ENCODE measurements at regions not wholly inside any gene's neighbourhood (a gene's known extent, or its start where the extent isn't known, plus 50 kb on each side); places are given as distances from the start of the nearest gene placed in this dataset.

DNA sequence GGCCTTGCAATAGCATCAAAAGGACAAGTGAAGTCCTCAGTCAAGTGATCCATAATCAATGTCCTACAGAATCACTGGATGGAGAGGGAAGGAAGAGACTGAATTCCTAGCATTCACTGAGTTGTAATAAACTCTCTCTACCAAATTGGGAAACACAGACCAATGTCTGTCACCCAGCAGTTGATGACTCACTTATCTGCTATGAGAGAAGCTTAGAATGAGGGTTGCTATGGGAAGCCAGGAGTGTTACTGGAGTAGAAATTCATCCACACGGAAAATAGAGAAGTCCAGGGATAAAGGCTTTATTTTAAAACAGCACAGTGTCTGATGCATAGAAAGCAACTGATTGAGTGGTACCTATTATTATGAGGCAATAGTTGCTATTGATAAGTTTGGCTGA, 407.4 kb downstream of the BRINP1 start:
- H3K36me3 Mint-ChIP-seq (ENCODE audit: low read depth), result no peaks in the 10 kb centered on the region
- no peak overlapping the region for H3K27ac Mint-ChIP-seq
- intact Hi-C loops (cut with micrococcal nuclease), result no loop called here
- H3K27me3 Mint-ChIP-seq (ENCODE audit: low read depth), result no peaks in the 10 kb centered on the region
- no peak for DNase-seq (ENCODE audit: low spot score)
- H3K4me3 Mint-ChIP-seq (ENCODE audit: low read depth), result no peak overlapping the region
- peaks cover 5% of the 10 kb centered on the region for H3K9me3 Mint-ChIP-seq
- H3K4me1 Mint-ChIP-seq (ENCODE audit: low read depth), result no peaks in the 10 kb centered on the region

DNA sequence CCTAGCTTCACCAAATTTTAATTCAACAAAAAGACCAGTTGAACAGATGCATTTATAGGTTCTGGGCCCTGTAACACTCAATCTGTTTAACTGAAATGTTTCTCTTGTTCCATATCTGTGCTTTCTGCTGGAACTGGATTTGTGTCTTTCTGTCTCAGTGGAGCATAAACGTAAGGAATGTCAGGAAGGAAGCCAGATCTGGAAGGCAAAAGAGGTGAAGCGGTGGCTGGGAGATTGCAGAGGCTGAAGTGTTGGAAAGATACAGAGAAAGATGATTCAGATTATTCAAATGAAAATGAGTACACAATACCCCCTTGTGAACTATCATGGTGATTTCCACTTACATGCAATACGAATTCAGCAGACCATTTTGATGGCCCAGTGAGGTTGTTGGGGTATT, 406.8 kb downstream of the BRINP1 start:
- H3K27ac Mint-ChIP-seq, result no peak overlapping the region
- H3K4me1 Mint-ChIP-seq (ENCODE audit: low read depth), result no peaks in the 10 kb centered on the region
- intact Hi-C loops (cut with micrococcal nuclease), result no loop called here
- peaks cover 5% of the 10 kb centered on the region for H3K9me3 Mint-ChIP-seq
- H3K27me3 Mint-ChIP-seq (ENCODE audit: low read depth), result no peaks in the 10 kb centered on the region
- no peaks in the 10 kb centered on the region for H3K36me3 Mint-ChIP-seq (ENCODE audit: low read depth)
- no peak overlapping the region for H3K4me3 Mint-ChIP-seq (ENCODE audit: low read depth)
- no peak for DNase-seq (ENCODE audit: low spot score)

DNA sequence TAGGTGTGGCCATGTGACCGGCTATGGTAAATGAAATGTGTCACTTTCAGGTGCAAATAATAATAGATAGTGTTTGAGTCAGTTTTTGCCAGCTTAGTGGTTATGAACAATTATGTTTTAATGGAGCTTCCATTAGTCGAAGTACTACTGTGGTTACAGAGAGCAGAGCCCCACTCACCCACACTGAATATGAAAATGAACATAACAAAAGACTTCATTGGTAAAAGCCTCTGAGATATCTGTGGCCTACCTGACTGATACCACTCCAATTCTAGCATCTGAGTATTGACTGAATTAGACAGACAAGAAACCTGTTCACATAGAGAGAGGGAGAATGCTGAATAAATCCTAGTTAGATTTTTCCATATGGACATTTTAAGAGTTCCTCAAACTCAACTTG, 405.6 kb downstream of the BRINP1 start:
- Mint-ChIP-seq H3K9me3 (peaks cover 8% of the 10 kb centered on the region), H3K27ac (no peak overlapping the region), H3K4me3 (ENCODE audit: low read depth) (no peak overlapping the region), H3K27me3 (ENCODE audit: low read depth) (no peaks in the 10 kb centered on the region), H3K4me1 (ENCODE audit: low read depth) (no peaks in the 10 kb centered on the region), H3K36me3 (ENCODE audit: low read depth) (no peaks in the 10 kb centered on the region)
- DNase-seq (ENCODE audit: low spot score), result no peak
- intact Hi-C loops (cut with micrococcal nuclease), result no loop called here

DNA sequence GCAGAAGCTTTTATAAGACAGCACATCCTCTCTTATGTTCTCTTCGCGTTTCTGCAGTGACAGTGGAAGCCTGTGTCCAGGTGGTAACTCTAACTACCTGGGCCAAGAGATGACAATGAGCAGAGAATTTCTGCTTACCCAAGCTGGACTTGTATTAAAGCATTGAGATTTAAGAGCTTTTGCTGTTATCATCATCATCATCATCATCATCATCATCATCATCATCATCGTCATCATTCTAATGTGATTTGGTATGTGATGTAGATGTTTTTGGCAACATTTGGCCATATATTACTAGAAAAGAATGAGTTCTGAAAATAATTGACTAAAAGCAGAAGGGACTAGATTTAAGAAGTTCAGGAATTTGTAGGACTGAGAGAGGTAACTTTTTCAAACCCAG, 401.3 kb downstream of the BRINP1 start:
- Mint-ChIP-seq H3K27ac (no peak overlapping the region), H3K4me3 (ENCODE audit: low read depth) (no peak overlapping the region), H3K36me3 (ENCODE audit: low read depth) (no peaks in the 10 kb centered on the region), H3K9me3 (peaks cover 7% of the 10 kb centered on the region), H3K27me3 (ENCODE audit: low read depth) (no peaks in the 10 kb centered on the region), H3K4me1 (ENCODE audit: low read depth) (no peaks in the 10 kb centered on the region)
- intact Hi-C loops (cut with micrococcal nuclease), result no loop called here
- no peak for DNase-seq (ENCODE audit: low spot score)

DNA sequence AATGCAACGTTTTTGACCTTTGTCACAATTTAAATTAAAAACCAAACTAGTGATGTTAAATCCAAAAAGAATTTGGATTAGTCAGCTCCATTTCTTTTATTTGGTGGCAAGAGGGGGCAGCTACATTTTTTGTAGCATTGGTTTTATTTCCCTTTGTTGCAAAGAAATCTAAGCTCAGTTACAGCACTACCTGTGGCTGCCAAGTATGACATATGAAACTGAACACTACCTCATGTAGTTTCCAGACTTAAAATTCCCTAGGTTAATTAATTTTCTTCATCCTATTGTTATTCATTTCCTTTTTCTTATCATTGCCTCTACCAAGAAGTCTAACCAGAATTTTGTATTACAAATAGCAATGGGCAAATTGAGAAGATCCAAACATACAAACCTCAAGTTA, 393.5 kb downstream of the BRINP1 start:
- H3K4me1 Mint-ChIP-seq (ENCODE audit: low read depth), result no peaks in the 10 kb centered on the region
- no peak overlapping the region for H3K27ac Mint-ChIP-seq
- no peak overlapping the region for H3K4me3 Mint-ChIP-seq (ENCODE audit: low read depth)
- H3K9me3 Mint-ChIP-seq, result peaks cover 5% of the 10 kb centered on the region
- no peaks in the 10 kb centered on the region for H3K27me3 Mint-ChIP-seq (ENCODE audit: low read depth)
- intact Hi-C loops (cut with micrococcal nuclease), result no loop called here
- DNase-seq (ENCODE audit: low spot score), result no peak
- H3K36me3 Mint-ChIP-seq (ENCODE audit: low read depth), result no peaks in the 10 kb centered on the region

DNA sequence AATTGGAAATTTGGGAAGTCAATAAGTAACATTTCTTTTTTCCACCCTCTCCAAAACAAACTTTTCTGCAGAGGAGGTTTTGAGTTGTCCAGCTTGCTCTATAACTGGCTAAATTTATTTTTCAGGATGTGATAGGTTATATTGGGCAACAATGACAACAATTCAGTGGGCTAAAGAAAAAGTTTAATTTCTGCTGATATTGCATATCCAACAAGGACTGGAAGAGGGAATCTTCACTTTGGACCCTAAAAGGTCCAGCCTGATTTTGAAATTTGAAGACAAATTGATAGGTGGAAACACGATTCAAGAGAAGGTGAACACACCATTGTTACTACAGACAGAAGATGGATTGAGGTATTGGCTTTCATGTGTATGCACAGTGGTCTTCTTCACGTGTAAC, 393.1 kb downstream of the BRINP1 start:
- no peak overlapping the region for H3K4me3 Mint-ChIP-seq (ENCODE audit: low read depth)
- no peaks in the 10 kb centered on the region for H3K4me1 Mint-ChIP-seq (ENCODE audit: low read depth)
- no peaks in the 10 kb centered on the region for H3K36me3 Mint-ChIP-seq (ENCODE audit: low read depth)
- H3K27me3 Mint-ChIP-seq (ENCODE audit: low read depth), result no peaks in the 10 kb centered on the region
- H3K9me3 Mint-ChIP-seq, result peaks cover 4% of the 10 kb centered on the region
- H3K27ac Mint-ChIP-seq, result no peak overlapping the region
- intact Hi-C loops (cut with micrococcal nuclease), result no loop called here
- DNase-seq (ENCODE audit: low spot score), result no peak

DNA sequence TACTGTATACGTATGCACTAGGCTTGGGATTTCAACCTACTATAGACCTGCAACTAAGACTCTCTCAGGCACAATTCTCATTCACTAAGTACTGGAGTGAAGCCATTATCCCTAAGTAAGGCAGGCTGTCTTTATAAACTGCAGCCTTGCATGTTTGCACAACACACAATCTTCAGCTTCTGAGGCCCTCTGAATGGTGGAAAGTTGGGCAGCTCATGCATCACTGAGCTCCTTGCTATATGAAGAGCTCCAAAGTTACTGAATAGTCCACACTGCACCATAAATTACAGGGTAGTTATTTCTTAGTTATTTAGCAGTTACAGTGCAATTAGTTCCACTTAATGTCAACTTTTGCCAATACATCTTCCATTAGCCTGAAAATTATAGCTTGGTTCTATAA, 384.6 kb downstream of the BRINP1 start:
- no peaks in the 10 kb centered on the region for H3K27me3 Mint-ChIP-seq (ENCODE audit: low read depth)
- no peaks in the 10 kb centered on the region for H3K4me1 Mint-ChIP-seq (ENCODE audit: low read depth)
- no peak overlapping the region for H3K4me3 Mint-ChIP-seq (ENCODE audit: low read depth)
- no peak for DNase-seq (ENCODE audit: low spot score)
- no peaks in the 10 kb centered on the region for H3K36me3 Mint-ChIP-seq (ENCODE audit: low read depth)
- intact Hi-C loops (cut with micrococcal nuclease), result no loop called here
- no peak overlapping the region for H3K27ac Mint-ChIP-seq
- H3K9me3 Mint-ChIP-seq, result peaks cover 4% of the 10 kb centered on the region

DNA sequence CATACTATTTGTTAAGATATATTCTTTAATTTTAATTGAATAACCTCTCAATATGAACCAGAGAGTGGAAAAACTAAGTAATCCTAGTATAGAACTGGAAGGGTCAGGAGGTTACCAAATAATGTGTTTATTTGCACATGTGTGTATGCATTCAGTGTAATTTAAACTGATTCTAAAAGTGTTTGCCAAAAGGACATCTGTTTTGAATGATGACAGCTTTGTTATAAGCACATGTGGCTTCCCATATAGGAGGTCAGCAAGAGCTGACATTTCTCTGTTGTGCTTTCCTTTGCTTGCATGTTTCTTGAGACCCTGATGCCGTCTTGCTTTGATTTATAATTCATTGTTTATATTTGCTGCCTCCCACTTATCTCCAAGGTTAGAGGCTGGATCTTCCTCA, 383.4 kb downstream of the BRINP1 start:
- Mint-ChIP-seq H3K4me1 (ENCODE audit: low read depth) (no peaks in the 10 kb centered on the region), H3K27me3 (ENCODE audit: low read depth) (no peaks in the 10 kb centered on the region), H3K9me3 (no peaks in the 10 kb centered on the region), H3K4me3 (ENCODE audit: low read depth) (no peak overlapping the region), H3K27ac (no peak overlapping the region), H3K36me3 (ENCODE audit: low read depth) (no peaks in the 10 kb centered on the region)
- intact Hi-C loops (cut with micrococcal nuclease), result no loop called here
- DNase-seq (ENCODE audit: low spot score), result no peak

DNA sequence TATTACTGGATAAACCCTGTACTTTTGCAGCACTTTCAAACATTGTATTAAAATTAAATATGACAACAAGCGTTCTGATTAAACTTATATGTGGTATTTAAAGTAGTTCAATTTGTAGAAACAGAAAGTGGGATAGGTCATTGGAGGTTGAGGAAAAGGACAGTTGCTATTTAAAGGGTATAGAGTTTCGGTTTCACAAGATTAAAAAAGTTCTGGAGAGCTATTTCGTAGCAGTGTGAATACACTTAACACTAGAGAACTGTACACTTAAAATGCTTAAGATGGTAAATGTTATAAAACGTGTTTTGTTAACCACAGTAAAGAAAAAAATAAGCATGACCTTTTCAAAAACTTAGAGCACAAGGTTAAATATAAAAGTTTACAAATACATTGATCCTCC, 382.1 kb downstream of the BRINP1 start:
- DNase-seq (ENCODE audit: low spot score), result no peak
- Mint-ChIP-seq H3K4me3 (ENCODE audit: low read depth) (no peak overlapping the region), H3K36me3 (ENCODE audit: low read depth) (no peaks in the 10 kb centered on the region), H3K4me1 (ENCODE audit: low read depth) (no peaks in the 10 kb centered on the region), H3K27me3 (ENCODE audit: low read depth) (no peaks in the 10 kb centered on the region), H3K9me3 (no peaks in the 10 kb centered on the region), H3K27ac (no peak overlapping the region)
- intact Hi-C loops (cut with micrococcal nuclease), result no loop called here

DNA sequence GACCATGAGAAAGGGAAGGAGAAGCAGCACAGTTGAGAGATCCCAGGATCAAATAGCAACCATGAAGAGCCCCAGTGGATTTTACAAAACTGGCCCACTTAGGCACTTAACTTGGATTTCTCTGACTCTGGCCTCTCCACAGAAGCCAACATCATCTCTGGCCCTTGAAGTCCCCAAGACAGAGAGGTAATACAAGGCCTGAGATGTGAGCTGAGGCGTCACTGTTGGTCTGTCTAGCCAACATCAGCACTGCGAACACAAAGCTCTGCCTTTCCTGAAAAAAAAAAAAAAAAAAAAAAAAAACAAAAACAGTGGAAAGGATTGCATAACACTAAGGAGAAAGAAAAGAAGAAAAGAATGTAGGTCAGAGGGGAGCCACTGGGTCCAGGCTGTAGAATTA, 378.3 kb downstream of the BRINP1 start:
- no peak for DNase-seq (ENCODE audit: low spot score)
- intact Hi-C loops (cut with micrococcal nuclease), result no loop called here
- no peaks in the 10 kb centered on the region for H3K36me3 Mint-ChIP-seq (ENCODE audit: low read depth)
- H3K27ac Mint-ChIP-seq, result no peak overlapping the region
- H3K4me1 Mint-ChIP-seq (ENCODE audit: low read depth), result no peaks in the 10 kb centered on the region
- H3K27me3 Mint-ChIP-seq (ENCODE audit: low read depth), result no peaks in the 10 kb centered on the region
- no peaks in the 10 kb centered on the region for H3K9me3 Mint-ChIP-seq
- no peak overlapping the region for H3K4me3 Mint-ChIP-seq (ENCODE audit: low read depth)

DNA sequence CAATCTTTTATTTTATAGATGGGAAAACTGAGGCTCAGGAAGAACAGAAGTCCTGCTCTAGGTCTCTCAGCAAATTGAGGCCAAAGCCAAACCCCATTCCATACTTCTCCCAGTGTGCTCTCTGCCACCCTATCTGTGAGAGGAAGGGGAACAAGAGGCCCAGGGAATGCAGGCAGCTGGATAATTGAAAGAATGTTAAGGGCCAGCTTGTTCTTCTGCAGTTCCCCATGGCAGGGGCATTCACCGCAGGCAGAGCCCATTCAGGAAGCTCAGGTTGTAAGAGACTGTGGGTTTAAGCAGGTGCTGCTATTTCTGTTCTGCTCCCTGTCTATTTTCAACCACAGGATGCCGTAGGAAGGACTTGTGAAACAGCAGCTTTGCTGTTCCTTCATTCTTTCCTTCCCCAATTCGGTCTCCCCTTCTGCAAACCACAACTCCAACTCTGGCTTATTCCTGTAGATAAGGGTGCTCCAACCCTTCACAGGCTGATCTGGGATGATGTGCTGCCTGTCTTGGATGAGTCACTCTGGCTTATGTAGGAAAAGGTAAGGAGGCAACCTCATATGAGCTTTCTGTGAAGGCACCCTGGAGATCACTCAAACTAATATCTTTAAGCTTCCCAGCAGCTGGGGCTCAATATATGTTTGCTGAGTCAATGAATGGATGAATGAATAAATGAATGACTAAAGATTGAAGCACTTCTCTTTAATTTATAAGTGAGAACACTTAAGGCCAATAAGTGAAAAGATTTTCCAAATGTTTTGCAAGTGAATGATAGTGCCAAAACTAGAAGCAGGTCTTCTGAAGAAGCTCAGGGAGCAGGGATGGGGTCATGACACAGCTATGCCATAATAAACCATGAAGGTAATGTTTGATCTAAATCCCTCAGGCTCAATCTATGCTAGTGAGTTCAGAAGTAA, 377.6 kb downstream of the BRINP1 start:
- intact Hi-C loops (cut with micrococcal nuclease), result no loop called here
- Mint-ChIP-seq H3K36me3 (ENCODE audit: low read depth) (no peaks in the 10 kb centered on the region), H3K4me3 (ENCODE audit: low read depth) (no peak overlapping the region), H3K4me1 (ENCODE audit: low read depth) (no peaks in the 10 kb centered on the region), H3K27me3 (ENCODE audit: low read depth) (no peaks in the 10 kb centered on the region), H3K27ac (no peak overlapping the region), H3K9me3 (no peaks in the 10 kb centered on the region)
- DNase-seq (ENCODE audit: low spot score), result no peak

DNA sequence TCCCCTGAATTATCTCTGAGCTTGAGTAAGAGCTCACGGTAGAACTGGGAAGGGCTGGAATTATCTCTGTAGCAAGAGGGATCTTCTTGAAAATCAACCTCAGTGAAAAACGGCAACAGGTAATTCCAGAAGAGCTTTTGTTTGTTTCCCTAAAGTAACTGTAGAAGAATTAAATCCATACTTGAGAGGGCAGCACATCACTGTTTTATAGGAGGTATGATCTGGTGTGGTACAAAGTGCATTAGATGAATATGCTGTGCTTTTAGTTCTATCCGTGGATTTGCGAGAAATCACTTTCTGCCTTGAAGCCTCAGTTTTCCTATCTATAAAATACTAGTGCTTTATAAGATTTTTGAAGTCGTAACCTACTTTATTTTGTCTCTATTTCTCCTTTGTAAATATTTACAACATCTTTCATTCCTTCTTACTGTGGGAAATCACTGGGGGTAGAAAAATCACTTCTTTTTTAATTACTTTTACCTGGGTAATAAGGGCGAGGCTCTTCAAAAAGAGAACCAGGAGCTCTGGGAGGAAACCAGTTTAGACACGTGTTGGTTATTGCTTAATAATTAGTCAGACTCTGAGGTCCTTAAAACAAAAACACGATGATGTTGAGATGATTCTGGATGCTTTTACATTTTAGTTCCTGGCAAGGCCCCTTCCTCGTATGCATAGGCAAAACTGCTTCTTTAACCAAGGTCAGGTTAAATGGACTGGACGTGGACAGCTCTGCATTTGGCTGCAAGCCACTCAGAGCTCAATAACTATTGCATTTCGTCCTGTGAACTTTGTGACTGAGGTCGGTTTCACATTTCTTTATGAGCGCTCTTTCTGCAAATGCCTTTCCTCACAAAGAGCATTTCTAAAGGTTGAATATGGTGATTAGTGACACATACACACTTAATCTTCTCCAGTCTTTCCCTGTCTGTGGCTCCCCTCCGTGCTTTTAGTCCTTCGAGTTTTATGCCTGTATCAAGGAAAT, 376.1 kb downstream of the BRINP1 start:
- intact Hi-C loops (cut with micrococcal nuclease), result no loop called here
- Mint-ChIP-seq H3K4me1 (ENCODE audit: low read depth) (no peaks in the 10 kb centered on the region), H3K27me3 (ENCODE audit: low read depth) (no peaks in the 10 kb centered on the region), H3K4me3 (ENCODE audit: low read depth) (no peak overlapping the region), H3K27ac (no peak overlapping the region), H3K36me3 (ENCODE audit: low read depth) (no peaks in the 10 kb centered on the region), H3K9me3 (no peaks in the 10 kb centered on the region)
- no peak for DNase-seq (ENCODE audit: low spot score)

DNA sequence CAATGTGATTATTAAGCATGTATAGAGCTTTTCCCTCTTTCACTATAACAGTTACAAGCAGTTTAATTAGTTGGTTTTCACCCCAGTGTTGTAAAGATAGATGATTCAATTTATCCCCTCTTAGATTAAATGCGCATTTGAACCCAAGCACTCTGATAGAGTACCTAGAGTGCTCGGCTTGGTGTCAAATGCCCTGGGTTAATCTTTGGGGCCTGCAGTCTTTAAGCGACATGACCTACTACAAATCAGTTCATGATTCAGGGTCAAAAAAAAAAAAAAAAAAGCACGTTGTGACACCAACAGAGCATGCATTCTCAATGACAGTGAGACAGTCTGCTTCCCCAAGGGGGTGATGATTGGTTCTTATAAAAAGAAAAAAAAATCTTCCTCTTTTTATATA, 375.3 kb downstream of the BRINP1 start:
- intact Hi-C loops (cut with micrococcal nuclease), result no loop called here
- no peaks in the 10 kb centered on the region for H3K9me3 Mint-ChIP-seq
- no peaks in the 10 kb centered on the region for H3K4me1 Mint-ChIP-seq (ENCODE audit: low read depth)
- no peak overlapping the region for H3K4me3 Mint-ChIP-seq (ENCODE audit: low read depth)
- H3K27me3 Mint-ChIP-seq (ENCODE audit: low read depth), result no peaks in the 10 kb centered on the region
- no peaks in the 10 kb centered on the region for H3K36me3 Mint-ChIP-seq (ENCODE audit: low read depth)
- DNase-seq (ENCODE audit: low spot score), result no peak
- no peak overlapping the region for H3K27ac Mint-ChIP-seq
